ENCODE measurements at regions not wholly inside any gene's neighbourhood (a gene's known extent, or its start where the extent isn't known, plus 50 kb on each side); places are given as distances from the start of the nearest gene placed in this dataset.
A peak's percentile ranks its signal among the peaks of the same experiment; 100 is the strongest.
"Not testable (repeated sequence)": the region's sequence is repeated elsewhere in the genome, so short reads cannot be mapped to it uniquely, and the experiment has no call there.

DNA sequence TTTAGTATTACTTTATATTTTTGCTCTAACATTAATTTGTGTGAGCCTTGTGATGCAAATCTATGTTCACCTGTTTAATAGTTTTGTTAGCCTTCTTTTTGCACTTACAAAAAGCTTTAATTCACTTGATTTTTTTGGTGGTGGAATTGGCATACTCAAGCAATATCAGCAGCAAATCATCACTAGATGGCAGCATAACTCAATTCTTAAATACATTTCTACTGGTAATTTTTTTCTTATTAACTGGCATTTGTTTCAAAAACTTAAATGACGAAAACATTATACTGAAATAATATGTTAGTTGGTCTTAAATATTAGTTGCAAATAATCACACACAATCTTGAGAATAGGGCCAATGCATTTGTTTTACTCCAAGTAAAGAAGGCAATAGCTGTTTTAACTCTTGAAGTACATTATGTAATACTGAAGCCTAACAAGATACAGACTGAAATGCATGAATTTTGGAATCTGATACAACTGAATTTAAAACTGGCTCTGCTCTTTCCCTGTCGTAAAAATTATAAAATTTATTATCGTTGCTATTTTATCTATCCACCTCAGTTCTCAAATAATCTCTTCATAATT is 151.5 kb downstream of the ATXN7L3B start:
- peak; percentile 9 for DNase-seq

DNA sequence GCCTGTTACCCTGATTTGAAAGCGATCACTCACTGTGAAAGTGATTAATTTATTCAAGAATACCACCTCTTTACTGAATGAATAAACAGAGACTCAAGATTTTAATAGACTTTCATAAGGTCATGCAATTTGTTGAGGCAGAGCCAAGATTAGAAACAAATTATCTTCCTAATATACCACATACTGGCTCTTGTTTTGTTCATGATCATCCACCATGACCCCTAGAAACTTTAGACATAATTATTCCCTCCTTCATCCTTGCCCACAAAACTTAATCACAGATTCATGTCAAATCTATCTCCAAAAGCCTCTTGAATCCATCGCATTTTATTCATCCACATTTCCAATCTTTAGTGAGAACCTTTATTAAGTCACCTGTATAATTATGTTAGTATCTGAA is 152.3 kb downstream of the ATXN7L3B start:
- DNase-seq: no peak

DNA sequence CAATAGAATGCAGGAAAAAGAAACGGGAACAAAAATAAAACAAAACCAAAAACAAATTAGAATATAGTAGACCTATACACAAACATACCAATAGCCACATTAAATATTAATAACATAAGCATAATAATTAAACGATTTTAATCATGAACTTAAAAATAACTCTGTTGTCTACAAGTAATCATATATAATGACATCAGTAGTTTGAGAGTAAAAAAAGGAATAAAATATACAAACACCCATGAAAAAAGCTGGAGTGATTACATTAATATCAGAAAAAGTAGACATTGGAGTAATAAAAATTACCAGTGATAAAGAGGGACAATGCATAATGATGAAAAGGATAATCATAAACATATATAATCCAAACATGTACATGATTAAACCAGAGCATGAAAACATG is 181.8 kb downstream of the ATXN7L3B start:
- DNase-seq: no peak

DNA sequence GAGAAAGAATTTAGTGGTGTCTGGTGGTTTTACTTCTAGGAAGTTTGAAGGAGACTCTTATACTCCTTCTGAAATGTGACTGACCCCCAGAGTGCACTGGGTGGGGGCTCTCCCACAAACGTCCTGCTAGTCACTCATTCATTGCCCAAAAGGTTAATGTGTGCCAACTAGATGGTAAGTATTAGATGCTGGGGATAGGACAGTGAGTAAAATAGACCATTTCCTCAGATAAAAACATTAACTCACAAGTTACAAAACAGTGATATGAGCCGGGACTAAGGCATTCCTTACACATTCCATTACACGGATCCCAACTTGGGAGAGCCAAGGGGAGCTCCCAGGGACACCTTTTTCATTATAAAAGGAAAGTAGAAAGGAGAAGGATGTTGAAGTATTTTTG is 185.1 kb downstream of the ATXN7L3B start:
- DNase-seq: no peak

DNA sequence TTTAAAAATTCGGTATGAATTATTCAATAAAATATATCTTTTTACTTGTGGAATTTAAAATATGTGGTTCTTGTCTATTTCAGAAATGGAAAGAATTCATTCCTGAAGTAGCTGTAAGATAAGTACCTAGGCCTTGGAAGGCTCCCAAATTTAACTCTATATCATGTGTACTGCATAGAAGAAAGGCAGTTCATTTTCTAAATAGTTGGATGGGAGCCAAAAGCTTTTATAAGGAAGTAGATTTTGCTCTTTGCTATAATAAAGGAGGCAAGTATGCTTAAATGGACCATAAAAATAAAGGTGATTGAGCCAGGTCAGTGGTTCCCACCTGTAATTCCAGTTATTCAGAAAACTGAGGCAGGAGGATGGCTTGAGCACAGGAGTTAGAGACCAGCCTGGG is 187.5 kb downstream of the ATXN7L3B start:
- DNase-seq: no peak

DNA sequence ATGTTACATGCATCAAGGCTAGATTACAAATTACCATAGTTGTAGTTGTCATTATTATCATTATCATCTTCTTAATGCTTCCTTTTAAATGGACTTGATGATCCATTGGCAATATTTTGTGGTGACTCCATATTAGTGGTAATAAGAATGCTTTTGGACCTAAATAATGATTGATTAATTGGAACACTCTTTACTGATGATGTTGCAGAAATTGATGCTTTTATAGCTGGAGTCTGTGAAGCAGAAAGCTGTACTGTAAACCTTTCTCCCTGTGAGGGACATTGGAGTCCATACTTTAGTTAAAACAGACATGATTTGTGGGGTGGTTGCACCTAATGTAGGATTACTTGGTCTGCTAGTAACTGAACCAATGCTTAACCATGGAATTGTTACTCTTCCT is 190.4 kb downstream of the ATXN7L3B start:
- DNase-seq: no peak

DNA sequence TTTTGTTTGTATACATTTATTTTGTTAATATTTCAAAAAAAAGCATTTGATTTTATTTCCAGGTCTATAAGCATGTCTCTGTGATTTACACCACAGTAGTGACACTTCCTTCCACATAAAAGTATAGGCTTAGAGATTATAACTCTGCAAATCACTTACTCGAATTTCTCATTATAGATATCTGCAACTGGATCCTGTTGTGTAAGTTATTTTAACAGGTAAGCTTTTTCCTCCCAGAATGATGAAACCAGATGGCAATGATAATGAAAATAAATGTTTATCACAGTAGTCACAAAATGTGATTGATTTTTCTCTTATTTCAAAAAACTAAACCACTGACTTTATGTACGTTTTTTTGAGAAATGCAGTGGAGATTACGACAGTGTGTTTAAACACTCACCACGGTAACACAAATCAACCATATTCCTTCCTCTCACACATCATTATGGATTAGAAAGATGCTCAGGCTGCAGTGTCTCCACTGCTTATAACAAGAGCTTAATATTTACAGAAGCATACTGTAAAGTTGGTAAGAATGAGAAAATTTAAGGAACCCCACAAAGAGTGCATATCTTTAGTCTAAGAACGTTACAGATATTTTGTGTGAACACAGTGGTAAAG is 194.6 kb downstream of the ATXN7L3B start:
- no peak for DNase-seq

DNA sequence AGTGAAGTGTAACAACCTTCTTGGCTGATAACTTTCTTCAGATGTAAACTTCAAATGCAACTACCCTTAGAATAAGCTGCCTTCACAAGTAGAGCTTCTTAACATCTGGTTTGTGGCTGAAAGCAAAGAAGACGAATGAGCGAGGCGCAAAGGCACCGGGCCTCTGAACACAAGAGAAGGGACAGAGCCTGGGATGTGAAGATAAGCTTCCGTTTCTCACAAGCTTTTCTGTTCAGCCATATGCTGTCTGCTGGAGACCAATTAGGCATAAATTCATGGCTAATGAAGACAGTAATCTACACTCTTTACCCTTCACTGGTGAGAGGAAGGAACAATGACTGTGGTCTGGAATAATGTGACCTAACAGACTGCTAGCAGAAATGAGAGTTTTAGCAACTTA is 195.2 kb downstream of the ATXN7L3B start:
- no peak for DNase-seq

DNA sequence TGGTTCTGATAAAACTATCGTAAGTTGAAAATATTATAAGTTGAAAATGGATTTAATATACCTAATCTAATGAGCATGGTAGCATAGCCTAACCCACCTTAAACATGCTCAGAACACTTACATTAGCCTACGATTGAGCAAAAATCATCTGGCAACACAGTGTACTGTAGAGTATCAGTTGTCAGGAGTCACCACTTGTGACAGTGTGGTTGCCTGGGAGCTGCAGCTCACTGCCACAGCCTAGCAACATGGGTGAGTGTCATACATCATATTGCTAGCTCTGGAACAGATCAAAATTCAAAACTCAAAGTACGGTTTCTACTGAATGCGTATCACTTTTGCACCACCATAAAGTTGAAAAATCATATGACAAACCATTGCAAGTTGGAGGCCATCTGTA is 203.5 kb downstream of the ATXN7L3B start:
- DNase-seq: no peak

DNA sequence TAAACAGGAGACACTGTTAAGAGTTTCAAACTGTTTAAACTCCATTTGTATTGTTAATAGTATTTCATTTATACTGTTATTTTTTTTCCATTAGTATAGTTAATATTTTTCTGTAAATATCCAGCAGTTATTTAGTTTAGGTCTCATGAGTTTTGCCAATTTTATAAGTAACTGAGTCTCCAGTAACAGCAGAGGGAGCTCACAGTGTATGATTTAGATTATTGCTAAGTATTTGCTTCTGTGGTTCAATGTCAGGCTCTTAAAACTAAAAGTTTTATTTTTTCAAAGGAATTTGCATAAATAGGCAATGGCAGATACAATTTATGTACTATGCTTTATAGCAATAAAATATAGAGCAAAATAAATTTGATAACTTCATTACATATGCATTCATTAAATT is 209.7 kb downstream of the ATXN7L3B start:
- DNase-seq: no peak

DNA sequence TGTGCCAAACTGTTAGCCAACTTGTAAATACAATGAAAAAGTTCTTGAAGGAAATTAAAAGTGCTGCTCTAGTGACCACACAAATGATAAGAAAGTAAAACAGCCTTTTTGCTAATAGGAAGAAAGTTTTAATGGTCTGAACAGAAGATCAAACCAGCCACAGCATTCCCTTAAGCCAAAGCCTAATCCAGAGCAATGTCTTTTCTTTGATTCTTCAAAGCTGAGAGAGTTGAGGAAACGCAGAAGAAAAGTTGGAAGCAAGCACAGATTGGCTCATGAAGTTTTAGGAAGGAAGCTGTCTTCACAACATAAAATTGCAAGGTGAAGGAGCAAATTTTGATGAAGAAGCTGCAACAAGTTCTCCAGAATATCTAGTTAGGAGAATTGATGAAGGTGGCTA is 213.8 kb downstream of the ATXN7L3B start:
- no peak for DNase-seq

DNA sequence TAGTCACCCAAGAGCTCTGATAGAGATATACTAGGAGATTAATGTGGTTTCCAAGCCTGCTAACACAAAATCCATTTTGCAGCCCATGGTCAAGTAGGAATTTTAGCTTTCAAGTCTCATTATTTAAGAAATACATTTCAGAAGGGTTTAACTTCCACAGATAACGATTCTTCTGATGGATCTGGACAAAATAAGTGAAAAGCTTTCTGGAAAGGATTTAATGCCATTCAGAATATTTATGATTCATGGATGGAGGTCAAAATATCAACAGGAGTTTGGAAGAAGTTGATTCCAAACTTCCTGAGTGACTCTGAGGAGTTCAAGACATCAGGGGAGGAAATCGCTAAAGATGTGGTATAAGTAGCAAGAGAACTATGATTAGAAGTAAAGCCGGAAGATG is 214.6 kb downstream of the ATXN7L3B start:
- no peak for DNase-seq

DNA sequence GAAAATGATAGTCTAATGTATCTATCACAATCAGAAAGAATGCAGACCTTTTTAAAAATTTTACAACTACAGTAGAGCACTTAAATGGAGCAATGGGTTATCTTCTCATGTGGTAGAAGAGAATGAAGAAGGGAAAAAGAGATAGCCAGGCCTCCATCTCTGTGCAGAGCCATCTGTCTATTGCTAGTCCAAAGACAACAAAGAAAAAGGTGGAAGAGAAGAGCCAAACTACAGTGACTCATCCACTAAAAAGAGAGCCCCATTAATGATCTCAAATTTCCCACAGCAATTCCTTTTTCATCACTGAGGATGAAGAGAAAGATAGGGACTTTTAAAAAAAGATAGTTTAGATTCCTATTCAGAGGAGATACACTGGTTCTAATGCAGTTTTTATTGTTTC is 232.9 kb downstream of the ATXN7L3B start:
- no peak for DNase-seq

DNA sequence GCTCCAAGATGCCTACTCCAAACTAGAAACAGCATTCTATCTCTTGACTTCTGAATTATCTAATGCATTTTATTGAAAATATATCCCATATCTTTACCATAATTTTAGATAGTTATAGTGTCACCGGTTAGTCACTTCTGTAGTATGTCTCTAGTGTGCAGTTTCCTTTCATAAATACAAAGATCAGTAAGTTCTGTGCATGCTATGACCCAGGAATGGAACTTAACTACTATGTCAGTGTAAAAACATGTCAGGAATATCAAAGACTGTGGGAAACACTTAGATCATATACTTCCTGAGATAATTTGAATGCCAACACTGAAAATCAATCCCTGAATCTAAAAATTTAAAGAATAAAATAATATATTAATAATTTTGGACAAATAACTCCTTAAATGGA is 237.6 kb downstream of the ATXN7L3B start:
- DNase-seq: no peak

DNA sequence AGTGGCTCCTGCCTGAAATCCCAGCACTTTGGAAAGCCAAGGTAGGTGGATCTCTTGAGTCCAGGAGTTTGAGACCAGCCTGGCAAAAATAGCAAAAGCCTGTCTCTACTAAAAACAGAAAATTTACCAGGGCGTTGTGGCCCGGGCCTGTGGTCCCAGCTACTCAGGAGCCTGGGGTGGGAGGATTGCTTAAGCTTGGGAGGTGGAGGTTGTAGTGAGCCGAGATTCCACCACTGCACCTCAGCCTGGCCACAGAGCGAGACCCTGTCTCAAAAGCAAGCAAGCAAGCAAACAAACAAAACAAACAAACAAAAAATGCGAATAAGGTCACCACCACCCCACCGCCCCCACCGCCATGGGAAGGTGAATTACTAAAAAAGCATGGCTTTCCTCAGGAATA is 238.7 kb downstream of the ATXN7L3B start:
- no peak for DNase-seq

DNA sequence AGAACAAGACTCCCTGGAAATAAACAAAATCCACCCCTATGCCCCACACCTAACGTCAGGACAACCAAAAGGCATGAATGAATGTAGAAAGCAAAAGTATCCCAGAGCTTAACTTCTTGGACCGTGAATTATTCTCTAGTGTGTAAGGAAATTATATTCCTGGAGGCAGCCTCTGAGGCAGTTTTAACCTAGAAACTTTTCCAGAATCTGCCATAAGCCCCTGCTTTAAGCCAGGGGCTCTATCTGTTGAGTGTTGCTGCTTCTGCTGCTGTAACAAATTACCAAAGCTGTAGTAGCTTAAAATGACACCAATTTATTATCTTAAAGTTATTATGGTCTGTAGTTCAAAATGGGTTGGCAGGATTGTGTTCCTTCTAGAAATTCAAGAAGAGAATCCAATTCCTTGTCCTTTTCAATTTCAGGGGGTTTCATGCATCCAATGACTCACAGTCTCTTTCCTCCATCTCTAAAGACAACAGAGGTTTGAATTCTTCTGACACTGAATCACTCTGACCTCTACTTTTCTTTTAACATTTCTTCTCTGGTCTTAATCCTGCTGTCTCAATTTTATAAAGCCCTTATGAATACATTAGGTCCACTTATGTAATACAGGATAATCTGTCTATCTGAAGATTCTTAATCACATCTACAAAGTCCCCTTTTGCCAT is 242.7 kb downstream of the ATXN7L3B start:
- DNase-seq: no peak

DNA sequence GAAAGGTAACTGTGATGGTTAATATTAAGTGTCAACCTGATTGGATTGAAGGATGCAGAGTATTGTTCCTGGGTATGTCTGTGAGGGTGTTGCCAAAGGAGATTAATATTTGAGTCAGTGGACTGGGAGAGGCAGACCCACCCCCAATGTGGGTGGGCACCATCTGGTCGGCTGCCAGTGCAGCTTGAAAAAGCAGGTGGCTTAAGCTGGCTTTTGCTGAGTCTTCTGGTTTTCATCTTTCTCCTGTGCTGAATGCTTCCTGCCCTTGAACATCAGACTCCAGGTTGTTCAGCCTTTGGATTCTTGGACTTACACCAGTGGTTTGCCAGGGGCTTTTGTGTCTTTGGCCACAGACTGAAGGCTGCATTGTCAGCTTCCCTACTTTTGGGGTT is 243.2 kb downstream of the ATXN7L3B start:
- not testable (repeated sequence) for DNase-seq

DNA sequence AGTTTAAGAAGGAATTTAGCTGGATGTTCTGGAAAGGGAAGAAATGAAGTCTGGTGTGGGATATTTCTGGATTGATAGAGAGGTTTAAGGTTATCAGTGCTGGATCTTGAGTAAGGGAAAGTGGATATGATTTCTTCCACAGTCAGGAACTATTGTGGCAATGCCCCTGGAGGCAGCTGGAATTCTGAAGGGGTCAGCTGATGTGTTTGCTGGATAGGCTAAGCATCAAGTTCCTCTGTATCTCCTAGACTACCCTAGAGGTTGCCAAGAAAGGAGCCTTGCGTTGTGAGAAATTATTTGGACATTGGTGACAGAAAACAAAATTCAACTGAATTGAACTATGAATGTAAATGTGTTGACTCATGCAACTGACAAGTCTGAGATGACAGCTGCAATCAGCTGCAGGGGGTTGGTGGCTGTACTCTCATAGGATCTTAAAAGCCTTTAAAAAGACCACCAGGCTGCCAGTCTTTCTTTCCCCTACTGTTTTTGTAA is 244.4 kb downstream of the ATXN7L3B start:
- DNase-seq: no peak

DNA sequence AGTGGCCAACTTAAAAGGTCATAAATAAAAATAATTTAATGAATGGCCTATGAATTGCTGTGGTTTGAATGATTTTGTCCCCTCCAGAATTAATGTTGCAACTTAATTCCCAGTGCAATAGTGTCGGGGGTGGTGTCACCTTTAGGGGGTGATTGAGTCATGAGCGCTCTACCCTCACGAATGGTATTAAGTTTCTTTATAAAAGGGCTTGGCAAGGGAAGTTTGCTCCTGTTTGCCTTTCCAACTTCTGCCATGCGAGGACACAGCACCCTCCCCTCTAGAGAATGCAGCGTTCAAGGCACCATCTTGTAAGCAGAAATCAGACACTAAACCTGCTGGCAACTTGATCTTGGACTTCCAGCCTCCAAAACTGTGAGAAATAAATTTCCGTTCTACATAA is 253.3 kb downstream of the ATXN7L3B start:
- DNase-seq: no peak

DNA sequence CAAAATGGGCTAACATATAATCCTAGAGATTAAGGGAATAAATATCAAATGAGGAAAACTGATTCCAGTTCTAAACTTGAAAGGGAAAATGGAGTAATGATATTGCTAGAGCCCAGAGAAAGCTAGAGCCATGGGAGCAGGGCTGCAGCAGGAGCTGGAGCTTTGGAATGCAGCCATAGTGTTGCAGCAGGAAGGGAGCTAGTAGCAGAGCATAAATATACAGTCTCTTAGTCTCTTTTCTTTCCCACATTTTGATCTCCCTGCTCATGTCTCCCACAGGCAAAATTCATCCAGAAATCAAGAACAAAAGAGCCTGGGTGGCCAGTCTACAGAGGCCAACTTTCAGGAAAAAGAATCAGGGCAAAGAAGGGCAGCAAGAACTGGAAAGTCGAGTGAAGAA is 253.7 kb downstream of the ATXN7L3B start:
- DNase-seq: no peak

DNA sequence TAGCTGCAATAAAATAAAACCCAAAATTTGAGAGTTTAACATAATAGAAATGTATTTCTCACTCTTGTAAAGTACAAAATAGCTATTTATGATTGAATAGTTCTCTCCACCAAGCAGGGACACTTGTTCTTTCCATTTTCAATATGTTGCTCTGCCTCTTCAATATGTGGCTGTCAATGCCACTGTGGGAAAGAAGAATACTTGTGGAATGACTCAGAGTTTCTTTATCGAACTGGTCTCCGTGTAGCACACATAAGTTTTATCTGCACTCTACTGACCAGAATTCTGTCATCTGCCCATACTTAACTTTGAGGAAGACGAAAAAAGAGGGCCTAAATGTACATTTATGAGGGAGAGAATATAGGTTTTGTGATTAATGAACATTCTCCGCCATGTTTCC is 256.9 kb downstream of the ATXN7L3B start:
- no peak for DNase-seq

DNA sequence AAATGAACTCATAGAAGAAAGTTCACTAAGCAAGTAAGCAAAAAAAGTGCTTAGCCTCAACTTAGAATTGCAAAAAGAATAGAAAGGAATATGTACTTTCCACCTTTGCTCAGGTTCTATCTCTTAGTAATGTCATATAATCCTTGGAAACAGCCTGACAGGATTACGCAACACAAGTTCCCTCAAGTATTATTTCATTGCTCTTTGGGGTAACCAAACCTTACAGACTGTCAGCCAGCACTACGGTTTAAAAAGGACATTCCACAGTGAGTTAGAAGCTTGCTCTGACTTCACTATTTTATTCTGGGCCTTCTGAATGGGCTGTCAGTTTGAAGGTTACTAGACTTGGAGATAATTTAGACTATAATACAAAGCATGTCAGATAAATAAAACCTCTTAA is 264.0 kb downstream of the ATXN7L3B start:
- no peak for DNase-seq

DNA sequence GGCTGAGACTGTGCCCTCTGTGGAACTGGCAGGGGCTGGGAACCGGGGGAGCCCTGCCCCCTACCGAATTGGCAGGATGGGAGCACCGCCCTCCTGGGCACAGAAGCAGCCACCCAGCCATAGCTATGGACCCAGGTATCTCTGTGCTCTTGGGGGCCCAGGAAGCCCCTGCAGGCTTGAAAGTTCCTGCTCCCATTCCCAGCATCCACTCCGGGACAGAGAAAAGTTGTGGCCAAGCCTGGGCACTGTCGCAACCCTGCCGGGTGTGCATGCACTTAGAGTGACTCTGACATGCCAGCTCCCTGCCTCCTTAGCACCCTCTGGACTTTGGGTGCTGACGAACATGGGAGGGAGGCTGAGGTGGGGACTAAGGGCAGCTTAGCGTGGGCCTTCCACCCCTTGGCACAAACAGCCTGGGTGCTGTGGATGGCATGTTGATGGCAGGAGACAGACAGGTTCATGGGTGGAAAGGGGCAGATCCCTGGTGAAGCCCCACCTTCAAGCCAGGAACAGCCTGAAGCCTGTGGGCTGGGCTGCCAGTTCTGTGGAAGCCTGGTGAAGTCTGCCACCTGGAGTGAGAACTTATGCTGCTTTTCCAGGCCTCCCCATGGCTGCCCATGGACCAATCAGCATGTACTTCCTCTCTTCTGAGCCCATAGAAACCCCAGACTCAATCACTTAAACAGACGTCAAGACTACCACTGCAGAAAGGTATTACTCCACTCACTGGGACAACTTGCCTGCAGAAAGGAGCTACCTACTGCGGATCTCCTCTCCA is 279.0 kb downstream of the ATXN7L3B start:
- DNase-seq: no peak

DNA sequence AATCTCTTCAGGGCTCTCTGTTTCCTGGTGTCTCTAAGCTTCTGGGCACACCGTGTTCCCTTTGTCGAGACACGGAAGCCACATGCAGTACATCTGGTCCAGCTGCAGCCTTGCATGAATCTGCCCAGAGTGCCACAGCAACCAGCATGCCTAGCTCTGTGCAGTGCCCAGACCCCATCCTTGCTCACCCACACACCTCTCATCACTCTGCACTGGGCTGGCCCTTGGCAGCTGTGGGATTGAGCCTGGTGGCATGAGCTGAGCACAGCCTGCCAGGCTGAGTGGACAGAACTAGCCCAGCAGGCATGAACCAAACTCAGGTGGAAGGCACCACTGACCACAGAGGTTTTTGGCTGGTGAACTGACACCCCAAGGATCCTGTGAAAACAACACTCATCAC is 279.9 kb downstream of the ATXN7L3B start:
- no peak for DNase-seq
